ENCODE measurements at regions not wholly inside any gene's neighbourhood (a gene's known extent, or its start where the extent isn't known, plus 50 kb on each side); places are given as distances from the start of the nearest gene placed in this dataset.

DNA sequence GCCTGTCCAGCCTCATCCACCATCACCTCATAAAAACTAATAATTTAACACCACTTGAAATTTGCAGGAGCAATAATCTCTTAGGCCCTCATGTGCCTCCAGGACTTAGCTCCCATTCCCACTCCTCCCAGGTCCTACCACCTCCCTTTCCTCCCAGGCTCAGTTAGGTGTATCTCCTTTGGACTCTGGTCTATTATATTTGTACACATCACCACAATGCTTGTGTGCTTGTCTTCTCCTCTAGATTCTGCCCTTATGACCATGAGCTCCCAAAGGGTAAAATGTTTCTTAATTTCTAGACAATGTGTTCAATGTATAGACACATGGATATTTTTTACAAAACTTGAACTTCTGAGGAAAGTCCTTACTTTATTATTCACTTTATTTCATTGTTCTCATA, 182.0 kb upstream of the ZC3H15 start:
- ATAC-seq (no peak), DNase-seq (no peak)
- Histone ChIP-seq H3K4me1 (no peaks in the 10 kb centered on the region), H3K27me3 (no peaks in the 10 kb centered on the region), H3K4me3 (no peak overlapping the region), H3K27ac (no peak overlapping the region), H3K9me3 (no peaks in the 10 kb centered on the region), H3K36me3 (no peaks in the 10 kb centered on the region)
- TF ChIP-seq, protein P1, sequence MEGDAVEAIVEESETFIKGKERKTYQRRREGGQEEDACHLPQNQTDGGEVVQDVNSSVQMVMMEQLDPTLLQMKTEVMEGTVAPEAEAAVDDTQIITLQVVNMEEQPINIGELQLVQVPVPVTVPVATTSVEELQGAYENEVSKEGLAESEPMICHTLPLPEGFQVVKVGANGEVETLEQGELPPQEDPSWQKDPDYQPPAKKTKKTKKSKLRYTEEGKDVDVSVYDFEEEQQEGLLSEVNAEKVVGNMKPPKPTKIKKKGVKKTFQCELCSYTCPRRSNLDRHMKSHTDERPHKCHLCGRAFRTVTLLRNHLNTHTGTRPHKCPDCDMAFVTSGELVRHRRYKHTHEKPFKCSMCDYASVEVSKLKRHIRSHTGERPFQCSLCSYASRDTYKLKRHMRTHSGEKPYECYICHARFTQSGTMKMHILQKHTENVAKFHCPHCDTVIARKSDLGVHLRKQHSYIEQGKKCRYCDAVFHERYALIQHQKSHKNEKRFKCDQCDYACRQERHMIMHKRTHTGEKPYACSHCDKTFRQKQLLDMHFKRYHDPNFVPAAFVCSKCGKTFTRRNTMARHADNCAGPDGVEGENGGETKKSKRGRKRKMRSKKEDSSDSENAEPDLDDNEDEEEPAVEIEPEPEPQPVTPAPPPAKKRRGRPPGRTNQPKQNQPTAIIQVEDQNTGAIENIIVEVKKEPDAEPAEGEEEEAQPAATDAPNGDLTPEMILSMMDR (IDR thresholded peaks at IDR 0.05): no peak
- intact Hi-C loops (cut with DNase I): no loop called here

DNA sequence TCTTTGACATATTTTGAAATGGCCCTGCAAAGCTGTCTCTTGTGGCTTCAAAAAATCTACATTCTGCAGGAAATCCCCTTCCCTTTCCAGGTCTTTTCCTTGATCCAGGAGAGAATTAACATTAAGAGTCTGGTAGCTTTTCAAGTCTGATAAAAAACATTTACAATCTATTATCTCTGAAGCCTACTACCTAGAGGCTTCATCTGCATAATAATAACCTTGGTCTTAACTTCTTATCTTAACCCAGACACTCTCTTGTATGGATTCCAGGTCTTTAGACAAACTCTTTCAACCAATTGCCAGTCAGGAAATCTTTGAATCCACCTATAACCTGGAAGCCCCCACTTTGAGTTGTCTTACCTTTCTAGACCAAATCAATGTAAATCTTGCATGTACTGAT, 179.3 kb upstream of the ZC3H15 start:
- H3K4me1 ChIP-seq: no peaks in the 10 kb centered on the region
- TF ChIP-seq, protein P1 (IDR thresholded peaks at IDR 0.05): no peak
- ATAC-seq (no peak), DNase-seq (no peak)
- no peak overlapping the region for H3K27ac ChIP-seq
- no peaks in the 10 kb centered on the region for H3K36me3 ChIP-seq
- no peak overlapping the region for H3K4me3 ChIP-seq
- peaks cover 0 to 8% (median 3%) of the 10 kb centered on the region in 11 donors for H3K9me3 ChIP-seq
- intact Hi-C loops (cut with DNase I): no loop called here
- H3K27me3 ChIP-seq: no peaks in the 10 kb centered on the region

DNA sequence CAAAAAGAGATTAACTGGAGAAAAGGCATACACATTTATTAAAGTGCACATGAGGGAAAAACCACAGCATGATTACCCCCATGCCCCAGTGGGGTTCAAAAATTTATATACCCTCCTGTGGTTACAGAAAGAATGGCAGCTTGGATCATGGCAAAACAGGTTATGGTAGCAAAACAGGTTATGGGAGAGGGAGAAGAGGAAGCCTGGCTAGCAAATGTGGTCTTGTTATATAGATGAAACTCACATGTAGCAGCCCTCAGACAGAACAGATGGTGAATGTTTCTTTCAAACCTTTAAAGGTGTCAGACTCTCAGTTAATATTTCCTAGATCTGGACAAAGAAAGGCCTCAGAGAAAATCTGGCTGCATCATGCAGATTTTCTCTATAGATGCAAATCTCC, 178.2 kb upstream of the ZC3H15 start:
- DNase-seq: no peak
- no peak overlapping the region for H3K4me3 ChIP-seq
- no peaks in the 10 kb centered on the region for H3K4me1 ChIP-seq
- H3K9me3 ChIP-seq: peaks cover 0 to 19% (median 10%) of the 10 kb centered on the region in 11 donors
- TF ChIP-seq, protein P1 (IDR thresholded peaks at IDR 0.05): no peak
- no peaks in the 10 kb centered on the region for H3K27me3 ChIP-seq
- no peaks in the 10 kb centered on the region for H3K36me3 ChIP-seq
- ATAC-seq: no peak
- intact Hi-C loops (cut with DNase I): no loop called here
- H3K27ac ChIP-seq: no peak overlapping the region

DNA sequence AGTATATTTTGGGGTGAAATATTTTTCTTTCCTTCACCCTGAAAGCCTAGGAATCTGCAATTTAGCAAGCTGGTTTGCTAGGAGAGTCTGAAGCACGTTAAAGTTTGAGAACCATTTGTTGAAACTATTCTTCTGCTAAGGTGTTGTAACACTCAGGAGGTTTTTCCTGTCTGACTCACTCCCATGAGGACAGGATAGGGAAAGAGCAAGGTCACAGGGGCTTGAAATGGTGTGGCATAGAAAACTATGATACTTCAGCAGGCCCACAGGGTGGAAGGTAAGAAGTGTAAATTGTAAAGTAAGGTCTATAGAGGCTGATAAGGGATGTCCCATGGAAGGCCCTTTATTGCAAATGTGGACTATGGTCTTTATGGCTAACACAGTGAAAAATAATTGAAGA, 177.7 kb upstream of the ZC3H15 start:
- Histone ChIP-seq H3K9me3 (peaks cover 0 to 24% (median 10%) of the 10 kb centered on the region in 11 donors), H3K27ac (no peak overlapping the region), H3K36me3 (peaks cover 0 to 2% (median 0%) of the 10 kb centered on the region in 9 donors), H3K27me3 (no peaks in the 10 kb centered on the region), H3K4me3 (no peak overlapping the region), H3K4me1 (no peaks in the 10 kb centered on the region)
- DNase-seq (no peak), ATAC-seq (no peak)
- intact Hi-C loops (cut with DNase I): no loop called here
- TF ChIP-seq, protein P1 (IDR thresholded peaks at IDR 0.05): no peak
- 42 to 52% methylated on average over 1 of the region's 1 CpG for WGBS, 2 donors

DNA sequence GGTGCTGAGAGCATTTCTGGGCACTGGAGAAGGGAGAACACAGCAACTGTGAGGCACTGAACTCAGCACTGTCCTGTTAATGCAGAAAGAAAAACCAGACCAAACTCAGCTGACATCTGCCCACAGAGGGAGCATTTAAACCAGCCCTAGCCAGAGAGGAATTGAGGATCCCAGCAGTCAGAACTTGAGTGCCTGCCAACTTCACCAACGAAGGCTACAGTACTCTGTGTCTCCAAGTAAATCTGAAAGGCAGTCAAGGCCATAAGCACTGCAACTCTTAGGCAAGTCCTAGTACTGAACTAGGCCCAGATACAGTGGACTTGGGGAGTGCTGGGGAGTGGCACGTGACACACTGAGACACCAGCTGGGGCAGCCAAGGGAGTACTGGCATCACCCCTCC, 176.2 kb upstream of the ZC3H15 start:
- Histone ChIP-seq H3K4me3 (no peak overlapping the region), H3K27ac (no peak overlapping the region), H3K27me3 (no peaks in the 10 kb centered on the region), H3K4me1 (no peaks in the 10 kb centered on the region), H3K9me3 (peaks cover 0 to 36% (median 10%) of the 10 kb centered on the region in 11 donors), H3K36me3 (peaks cover 0 to 5% (median 0%) of the 10 kb centered on the region in 9 donors)
- ATAC-seq (peak in 5 of 8 donors; percentile 21 to 80 (median 63)), DNase-seq (peak in 1 of 2 donors; percentile 12)
- intact Hi-C loops (cut with DNase I): no loop called here
- WGBS, 2 donors: 54 to 64% methylated on average over 2 of the region's 2 CpGs
- TF ChIP-seq, protein P1 (IDR thresholded peaks at IDR 0.05): no peak
